GM21381 (cell line): ENCODE measurements at regions not wholly inside any gene's neighbourhood (a gene's known extent, or its start where the extent isn't known, plus 50 kb on each side); places are given as distances from the start of the nearest gene placed in this dataset.
"Not testable (repeated sequence)": the region's sequence is repeated elsewhere in the genome, so short reads cannot be mapped to it uniquely, and the experiment has no call there.

Experiments used
- ATAC-seq: cut with Tn5 transposase; IDR thresholded peaks from one replicate; pipeline ENCODE4 v1.9.1; 2021; ENCODE audit warnings: mild to moderate bottlenecking, moderate library complexity; ENCODE audit not compliant: unreplicated experiment

DNA sequence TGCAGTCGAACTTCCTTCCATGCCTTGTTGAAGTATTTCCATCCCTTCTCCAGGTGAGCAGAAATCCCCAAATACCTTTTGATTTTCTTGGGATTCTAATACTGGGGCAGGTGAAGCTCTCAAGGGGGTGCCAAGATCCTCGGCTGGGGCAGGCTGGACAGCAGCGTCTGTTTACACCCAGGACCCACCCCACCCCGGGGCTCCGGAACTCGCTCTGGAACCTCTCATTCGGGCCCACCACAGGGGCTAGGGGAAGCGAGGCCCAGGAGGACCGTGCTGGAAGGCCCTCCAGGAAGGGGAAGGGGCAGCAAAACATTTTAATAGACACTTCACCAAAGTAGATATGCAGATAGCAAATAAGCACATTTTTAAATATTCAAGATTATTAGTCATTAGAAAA is 161.9 kb upstream of the GORAB start:
- ATAC-seq: no peak

DNA sequence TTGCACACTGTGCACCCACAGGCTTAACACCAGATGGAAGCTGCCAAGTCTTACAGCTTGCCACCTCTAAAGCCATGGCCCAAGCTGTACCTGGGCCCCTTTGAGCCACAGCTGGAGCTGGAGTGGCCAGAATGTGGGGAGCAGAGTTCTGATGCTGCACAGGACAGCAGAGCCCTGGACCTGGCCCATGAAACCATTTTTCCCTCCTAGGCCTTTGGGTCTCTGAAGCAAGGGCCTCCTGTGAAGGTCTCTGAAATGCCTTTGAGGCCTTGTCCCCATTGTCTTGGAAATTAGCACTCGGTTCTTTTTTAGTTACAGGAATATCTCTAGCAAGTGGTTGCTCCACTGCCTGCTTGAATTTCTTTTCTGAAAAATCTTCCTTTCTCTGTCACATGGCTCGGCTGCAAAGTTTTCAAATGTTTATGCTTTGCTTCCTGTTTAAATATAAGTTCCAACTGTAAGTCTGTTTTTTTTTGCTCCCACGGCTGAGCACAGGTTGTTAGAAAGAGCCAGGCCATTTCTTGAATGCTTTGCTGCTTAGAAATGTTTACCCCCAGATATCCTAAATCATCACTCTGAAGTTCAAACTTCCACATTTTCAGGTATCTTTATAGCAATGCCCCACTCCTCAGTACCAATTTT is 156.8 kb upstream of the GORAB start:
- no peak for ATAC-seq

DNA sequence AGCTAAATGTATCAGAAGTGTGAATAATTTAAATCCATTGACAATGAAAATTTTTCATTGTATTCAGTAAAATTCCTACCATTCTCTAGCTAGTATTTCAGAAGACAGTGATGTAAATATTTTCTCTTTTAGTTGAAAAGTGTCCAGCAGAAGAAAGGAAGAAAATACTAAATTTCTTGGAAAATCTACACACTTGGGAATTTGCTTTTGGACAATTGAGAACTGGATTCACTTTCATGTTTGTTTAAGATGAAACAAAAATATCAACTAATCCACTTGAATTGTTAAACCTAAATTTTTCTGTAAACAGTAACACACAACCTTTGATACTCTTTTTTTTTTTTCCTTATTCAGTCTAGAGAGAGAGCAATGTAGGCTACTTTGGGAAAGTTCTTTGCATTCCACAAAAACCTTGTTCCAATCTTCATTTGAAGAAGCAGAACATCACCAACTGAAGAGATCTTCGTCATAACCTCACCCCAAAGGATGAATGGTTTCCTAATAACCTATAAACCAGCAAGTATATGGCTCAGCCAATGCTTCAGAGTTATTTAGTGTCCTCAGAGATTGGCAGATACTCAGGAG is 155.1 kb upstream of the GORAB start:
- ATAC-seq: no peak

DNA sequence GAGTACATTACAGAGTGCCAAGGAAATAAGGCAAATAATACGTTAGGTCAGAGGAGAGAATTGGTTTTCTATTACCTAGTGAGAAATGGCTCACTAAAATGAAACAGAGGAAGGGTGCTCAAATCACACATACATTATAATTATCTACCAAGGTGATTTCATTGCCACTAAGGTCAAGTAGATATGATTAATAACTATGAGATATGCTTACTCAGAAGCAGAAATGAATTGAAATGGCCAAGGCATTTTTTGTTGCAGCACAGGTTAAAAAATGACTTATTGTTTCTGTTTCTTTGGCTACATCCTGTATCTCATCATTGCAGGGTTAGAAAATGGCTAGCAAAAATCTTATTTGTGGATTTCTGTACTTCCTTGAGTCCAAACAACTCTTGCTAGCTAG is 154.5 kb upstream of the GORAB start:
- peak; percentile 81 for ATAC-seq

DNA sequence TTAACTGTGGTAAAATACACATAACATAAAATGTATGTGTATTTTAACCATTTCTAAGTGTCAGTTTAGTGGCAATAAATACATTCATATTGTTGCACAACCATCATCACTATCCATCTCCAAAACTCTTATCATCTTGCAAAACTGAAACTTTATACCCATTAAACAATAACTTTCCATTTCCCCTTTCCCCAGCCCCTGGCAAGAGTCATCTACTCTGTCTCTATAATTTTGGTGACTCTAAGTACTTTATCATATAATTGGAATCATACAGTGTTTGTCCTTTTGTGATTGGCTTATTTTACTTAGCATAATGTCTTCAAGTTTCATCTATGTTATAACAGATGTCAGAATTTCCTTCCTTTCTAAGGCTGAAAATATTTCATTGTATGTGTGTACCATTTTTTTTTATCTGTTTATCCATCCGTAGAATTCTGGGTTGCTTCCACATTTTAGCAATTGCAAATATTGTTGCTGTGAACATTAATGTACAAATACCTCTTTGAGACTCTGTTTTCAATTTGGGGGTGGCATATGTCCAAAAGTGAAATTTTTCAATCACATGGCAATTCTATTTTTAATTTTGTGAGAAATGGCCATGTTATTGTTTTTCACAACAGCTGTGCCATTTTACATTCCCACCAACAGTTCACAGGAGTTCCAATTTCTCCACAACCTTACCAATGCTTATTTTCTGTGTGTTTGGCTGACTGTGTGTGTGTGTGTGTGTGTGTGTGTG is 153.9 kb upstream of the GORAB start:
- ATAC-seq: peak; percentile 26

DNA sequence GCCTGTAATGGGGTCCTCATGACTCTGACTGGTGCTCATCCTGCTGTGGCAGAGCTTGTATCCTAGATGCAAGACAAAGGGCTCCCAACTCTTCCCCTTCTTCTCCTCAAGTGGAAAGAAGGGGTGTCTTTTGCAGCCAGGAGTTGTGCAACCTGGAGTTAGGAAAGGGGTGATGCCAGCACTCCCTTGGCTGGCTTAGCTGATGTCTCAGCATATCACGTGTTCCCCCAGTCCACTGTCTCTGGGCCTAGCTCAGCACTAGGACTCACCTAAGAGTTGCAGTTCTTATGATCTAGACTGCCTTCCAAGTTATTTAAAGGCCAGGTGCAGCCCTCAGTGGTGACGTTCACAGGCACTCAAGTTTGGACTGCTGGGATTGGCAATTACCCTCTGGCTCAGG is 146.2 kb upstream of the GORAB start:
- ATAC-seq: no peak

DNA sequence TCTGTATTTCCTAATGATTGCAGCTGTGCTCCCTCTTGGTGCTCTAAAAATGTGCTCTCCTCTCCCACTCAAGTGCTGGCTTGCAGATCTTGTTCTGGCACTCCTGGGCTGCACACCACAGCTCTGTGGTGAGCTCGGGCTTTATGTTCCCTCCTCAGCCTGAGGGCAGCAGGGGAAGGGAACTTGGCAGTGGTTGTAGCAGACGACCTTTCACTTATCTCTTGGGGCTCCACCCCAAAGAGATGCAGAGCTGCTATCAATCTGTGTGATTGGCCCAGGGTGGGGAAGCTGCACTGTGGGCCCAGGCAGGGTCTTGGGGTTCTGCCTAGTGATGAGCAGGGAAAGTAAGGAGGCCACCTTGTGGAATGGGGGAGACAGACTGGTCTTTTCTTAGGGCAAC is 143.5 kb upstream of the GORAB start:
- no peak for ATAC-seq

DNA sequence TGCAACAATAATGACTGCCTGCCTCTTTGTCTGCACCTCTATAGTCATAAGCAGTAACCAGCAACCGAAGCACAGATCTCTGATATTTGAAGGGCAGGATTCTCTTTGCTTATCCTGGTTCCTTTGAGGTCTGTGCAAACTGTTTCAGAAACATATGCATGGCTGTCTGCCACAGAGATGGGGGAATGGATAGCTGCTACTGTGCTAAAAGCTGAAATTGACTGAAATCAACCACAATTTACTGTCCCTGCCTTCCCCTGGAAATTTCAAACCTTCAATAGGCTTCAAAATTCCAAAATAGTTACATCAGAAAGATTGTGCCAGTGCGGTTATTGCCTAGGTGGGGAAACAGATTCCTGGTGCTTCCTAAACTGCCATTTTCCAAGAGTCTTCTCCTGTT is 136.8 kb upstream of the GORAB start:
- no peak for ATAC-seq

DNA sequence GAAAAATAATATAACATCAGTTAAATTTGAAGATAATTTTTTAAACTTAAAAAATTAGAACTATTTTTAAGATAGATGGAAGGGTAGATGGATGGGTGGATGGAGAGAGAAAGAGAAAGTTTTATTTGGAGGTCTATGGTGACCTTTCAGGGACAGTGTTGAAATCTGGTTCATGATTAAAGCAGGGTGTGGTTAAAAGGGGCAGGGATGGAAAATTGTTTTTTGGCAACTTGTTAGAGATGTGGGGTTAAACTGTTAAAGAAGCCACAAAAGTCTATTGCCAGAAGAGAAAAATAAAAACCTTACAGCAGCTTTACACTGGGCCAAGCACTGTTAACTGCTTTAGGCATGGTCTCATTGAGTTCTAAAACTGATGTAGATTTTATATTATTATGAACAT is 134.9 kb upstream of the GORAB start:
- no peak for ATAC-seq

DNA sequence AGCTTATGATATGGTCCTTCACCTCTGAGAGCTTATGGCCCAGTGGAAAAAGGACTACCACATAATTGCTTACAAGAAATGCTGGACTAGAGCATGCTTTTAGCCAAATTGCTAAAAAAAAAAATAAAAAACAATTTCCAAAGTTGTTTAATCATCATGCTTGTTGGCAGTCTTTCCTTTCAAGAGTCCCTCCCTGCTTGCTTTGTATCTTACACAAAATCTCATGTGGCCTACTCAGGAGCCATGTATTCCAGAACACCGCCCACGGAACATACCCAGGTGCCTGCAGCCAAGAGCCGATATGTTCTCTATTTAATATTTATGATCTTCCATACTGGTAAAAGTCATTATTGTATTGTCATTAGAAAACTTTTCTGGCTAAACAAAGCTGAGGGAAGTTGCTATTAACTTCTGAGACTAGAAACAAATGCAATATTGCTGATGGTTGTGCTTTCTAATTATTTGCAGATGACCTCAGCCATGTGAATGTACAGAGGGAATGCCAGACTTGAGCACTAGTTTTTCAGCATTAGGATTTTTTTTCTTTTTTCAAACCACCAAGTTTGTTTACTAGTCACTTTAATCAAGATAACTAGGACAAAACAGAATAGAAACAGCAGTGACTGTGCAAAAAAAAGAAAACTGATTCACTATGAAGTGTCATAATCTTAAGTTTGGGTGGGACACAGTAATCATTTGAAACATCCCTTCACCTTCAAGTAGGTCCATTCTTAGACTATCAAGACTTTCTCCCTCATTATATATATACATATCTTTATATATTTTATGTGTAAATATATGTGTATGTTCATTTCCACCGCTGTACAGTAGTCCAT is 129.3 kb upstream of the GORAB start:
- no peak for ATAC-seq

DNA sequence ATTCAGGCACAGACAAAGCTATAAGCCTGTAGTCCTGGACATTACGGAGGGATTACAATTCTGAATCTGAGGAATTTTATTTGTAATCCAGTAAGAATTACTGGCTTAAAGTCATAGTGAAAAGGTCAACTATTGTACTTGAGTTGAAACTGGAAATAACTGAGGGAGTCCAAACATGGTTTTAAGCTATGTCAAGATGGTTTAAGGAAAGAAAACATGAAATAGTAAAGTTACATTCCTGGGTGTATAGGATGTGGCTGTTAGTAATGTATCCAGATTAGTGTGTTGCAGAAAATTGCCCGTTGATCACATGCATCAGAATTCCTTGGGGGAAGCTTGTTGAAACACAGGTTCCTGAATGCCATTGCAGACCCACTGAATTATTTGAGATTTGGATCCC is 124.8 kb upstream of the GORAB start:
- no peak for ATAC-seq

DNA sequence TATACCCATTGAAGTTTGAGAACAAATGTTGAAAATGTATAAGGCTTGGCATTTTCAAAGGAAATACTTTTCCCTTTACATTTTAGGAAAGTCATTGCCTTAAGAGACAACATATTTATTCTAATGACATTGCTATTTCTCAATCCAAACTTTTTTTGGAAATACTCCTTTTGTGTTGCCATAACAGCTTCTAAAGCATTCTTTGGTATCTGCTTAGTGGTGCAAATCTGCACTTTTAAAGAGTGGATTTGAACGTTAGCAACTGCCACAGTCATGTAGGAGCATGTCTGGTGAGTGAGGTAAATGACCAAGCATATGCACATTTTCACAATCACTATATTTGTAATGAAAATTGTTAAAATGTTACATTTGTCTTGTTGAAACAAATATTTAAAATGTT is 124.4 kb upstream of the GORAB start:
- ATAC-seq: no peak

DNA sequence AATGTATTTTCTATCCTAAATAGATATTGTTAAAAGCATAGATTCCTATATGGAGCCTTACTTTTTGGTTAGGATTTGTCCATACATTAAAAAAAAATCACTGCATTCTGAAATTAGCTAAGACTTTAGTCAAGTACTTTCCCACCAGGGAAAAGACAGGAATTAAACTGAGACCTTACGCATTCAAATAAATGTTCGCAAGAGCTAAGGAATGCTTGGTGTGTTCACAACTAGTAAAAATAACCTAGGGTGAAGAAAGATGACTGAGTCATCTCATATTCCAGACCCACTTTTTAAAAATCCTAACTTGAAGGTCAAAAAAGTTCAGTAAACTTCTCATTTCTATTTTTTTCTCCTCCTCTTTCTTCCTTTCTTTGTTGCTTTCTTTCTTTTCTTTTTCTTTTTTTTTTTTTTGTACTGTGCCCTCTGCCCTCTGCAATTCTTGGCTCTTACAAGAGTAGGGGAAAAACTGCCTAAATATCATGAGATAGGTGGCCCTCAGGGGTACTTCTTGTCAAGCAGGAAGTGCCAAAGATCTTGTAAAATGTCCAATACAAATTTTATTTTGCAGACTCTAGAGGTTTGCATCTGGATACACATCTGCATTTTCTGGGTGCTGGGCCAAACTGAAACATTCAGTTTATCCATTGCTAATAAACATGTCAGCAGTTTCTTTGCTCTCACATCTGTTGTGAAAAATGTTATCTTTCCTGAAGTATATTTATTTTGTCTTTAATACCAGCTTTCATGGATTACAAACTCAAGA is 121.4 kb upstream of the GORAB start:
- ATAC-seq: no peak

DNA sequence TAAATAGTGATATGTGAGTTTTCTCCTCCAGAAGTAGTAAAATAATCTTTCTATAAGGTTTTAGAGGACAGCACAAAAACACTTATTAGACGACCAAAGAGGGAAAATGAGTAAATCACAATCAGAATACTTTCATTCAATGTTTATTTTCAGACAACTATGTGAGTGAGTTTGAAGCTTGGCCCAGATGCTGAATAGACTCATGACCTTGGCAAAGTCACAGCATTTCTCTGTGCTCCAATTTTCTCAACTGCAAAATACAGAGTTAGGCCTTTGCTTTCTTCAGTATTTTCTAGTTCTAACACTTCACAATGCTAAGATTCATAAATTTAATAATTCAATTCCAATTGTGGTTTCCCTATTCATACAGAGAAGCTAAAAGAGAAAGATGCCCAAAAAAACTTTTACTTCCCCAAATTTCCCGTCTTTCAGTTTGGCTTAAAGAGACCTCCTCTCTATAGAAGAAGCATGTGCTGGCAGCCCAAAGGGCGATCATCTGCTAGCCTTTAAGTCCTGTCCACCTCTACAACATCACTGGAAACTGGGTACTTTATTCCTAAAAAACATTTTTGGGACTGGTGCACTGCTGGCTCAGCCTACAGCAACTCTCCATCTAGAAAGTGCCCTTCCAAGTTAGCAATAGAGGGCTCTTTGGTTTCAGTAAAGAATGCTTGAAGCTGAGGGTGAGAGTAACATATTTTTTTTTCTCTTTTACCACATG is 116.8 kb upstream of the GORAB start:
- no peak for ATAC-seq

DNA sequence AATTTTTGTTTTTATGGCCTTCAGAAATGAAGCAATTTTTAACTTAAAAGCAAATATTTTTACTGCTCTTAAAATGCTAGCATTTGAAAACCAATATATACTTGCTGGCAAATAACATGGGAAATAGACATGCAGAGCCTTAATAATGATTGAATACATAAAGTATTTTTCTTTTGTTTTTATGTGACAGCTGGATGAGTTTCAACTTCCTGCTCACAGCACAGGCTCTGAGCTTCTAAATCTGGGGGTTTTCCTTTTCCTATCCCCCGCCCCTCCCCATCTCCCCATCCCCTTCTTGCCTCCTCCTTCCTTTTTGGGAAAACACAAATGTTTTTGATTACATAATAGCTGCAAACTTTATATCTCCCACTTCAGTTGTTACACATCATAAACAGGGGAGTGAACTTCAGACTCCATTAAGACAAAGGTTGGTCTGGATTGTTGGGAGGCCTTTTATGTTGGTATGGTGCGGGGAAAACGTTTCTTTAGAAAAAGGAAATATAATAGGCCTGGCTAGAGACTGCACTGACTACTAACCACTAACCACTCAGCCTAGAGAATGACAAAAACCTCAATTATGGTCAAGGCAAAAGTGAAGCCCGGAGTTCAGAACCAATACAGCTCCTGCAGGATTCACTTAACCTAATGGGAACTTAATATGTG is 116.1 kb upstream of the GORAB start:
- no peak for ATAC-seq

DNA sequence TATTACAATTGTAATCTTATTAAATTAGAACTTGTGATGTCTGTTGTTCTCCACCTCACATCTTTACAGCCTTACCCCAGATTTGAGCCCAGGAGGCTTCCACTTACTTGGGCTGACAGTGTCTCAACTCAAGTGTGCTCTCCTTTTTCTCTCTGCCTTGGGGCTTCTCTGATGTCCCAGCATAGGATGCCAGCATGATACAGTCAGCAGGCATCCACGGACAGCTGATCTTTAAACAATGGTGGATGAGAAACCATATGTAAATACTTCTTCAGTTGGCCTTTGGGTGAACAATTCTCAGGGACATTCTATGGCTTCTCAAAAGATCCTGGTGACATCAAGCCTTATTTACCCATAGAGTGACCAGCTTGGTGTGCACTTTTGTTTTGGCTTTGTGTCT is 107.6 kb upstream of the GORAB start:
- no peak for ATAC-seq

DNA sequence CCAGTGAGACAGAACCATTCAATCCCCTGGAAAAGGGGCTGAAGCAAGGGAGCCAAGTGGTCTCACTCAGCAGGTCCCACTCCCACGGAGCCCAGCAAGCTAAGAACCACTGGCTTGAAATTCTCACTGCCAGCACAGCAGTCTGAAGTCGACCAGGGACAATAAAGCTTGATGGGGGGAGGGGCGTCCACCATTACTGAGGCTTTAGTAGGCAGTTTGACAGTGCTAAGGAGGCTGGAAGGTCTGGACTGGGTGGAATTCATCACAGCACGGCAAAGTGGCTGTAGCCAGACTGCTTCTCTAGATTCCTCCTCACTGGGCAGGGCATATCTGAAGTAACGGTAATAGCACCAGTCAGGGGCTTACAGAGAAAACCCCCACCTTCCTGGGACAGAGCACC is 105.4 kb upstream of the GORAB start:
- no peak for ATAC-seq

DNA sequence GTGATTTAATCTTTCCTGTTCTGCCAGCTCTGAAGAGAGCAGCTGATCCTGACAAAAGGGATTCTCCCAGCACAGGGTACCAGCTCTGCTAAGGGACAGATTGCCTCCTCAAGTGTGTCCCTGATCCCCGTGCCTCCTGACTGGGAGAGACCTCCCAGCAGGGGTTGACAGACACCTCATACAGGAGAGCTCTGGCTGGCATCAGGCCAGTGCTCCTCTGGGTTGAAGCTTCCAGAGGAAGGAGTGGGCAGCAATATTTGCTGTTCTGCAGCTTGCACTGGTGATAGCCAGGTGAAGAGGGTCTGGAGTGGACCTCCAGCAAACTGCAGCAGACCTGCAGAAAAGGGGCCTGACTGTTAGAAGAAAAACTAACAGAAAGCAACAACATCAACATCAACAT is 105.0 kb upstream of the GORAB start:
- ATAC-seq: not testable (repeated sequence)

DNA sequence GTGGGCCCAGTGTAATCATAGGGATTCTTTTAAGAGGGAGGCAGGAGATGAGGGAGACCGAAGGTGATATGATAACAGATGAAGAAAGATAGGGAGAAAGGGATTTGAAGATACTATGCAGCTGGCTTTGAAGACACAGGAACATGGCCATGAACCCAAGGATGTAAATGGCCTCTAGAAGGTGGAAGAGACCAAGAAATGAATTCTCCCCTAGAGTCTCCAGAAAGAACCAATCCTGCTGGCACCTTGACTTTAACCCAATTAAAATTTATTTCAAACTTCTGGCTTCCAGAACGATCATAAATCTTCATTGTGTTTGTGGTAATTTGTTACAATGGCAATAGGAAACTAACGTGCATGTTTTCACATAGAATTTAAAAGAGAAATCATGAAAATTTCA is 95.0 kb upstream of the GORAB start:
- ATAC-seq: no peak

DNA sequence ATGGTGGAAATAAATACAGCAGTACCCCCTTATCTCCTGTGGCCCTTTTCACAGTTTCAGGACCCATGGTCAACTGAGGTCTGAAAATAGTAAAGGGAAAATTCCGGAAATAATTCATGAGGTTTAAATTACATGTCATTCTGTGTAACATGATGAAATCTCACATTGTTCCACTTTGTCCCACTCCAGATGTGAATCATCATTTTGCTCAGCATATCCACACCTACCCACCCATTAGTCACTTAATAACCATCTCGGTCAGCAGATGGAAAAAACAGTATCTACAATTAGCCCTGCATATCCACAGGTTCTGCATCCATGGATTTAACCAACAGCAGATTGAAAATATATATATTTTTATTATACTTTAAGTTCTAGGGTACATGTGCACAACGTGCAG is 86.9 kb upstream of the GORAB start:
- ATAC-seq: no peak
